K562 (cell line): ENCODE measurements at regions not wholly inside any gene's neighbourhood (a gene's known extent, or its start where the extent isn't known, plus 50 kb on each side); places are given as distances from the start of the nearest gene placed in this dataset.

ENCODE experiments used
- BACH1 ChIP-seq: fragments of 200-800 bp; sonication (Bioruptor generic); IDR thresholded peaks from 2 replicates; pipeline ENCODE4 v1.6.1; 2016; ENCODE audit warnings: missing genetic modification characterization, missing compliant biosample characterization
- C11orf30 ChIP-seq: fragments of 450-650 bp; IDR thresholded peaks from 2 replicates; pipeline ENCODE4 v1.6.1; 2016; ENCODE audit warnings: low read depth, mild to moderate bottlenecking
- CXXC5 ChIP-seq: fragments of 250-450 bp; sonication (Bioruptor Pico); IDR thresholded peaks from 2 replicates; pipeline ENCODE4 v1.8.0; 2022; ENCODE audit warnings: inconsistent platforms, mild to moderate bottlenecking, moderate library complexity
- DPF2 ChIP-seq: fragments of 450-650 bp; IDR thresholded peaks from 2 replicates; pipeline ENCODE4 v1.6.1; 2016
- ELF2 ChIP-seq: fragments of 250-450 bp; sonication (Bioruptor Pico); IDR thresholded peaks from 2 replicates; pipeline ENCODE4 v1.5.0; 2021; ENCODE audit warnings: mild to moderate bottlenecking
- GTF3C2 ChIP-seq: IDR thresholded peaks from 3 replicates; pipeline ENCODE4 v1.6.1; 2011; ENCODE audit warnings: borderline replicate concordance, mild to moderate bottlenecking, moderate library complexity; ENCODE audit not compliant: insufficient read length; ENCODE audit errors: extremely low read depth
- JUND ChIP-seq, 2 experiments: IDR thresholded peaks; 2 replicates in 1 of 2; 3 replicates in 1 of 2; pipeline ENCODE4 v1.6.1; 2011; ENCODE audit warnings: borderline replicate concordance in 2 of 2, low read depth in 2 of 2, low read length in 2 of 2, improper control_type of control experiment in 1 of 2, missing biosample characterization in 1 of 2, missing genetic modification characterization in 1 of 2, missing genetic modification reagents in 1 of 2
- KDM5B ChIP-seq: fragments of 200-600 bp; sonication (generic); IDR thresholded peaks from 2 replicates; pipeline ENCODE4 v1.6.1; 2012; ENCODE audit warnings: low read depth, mild to moderate bottlenecking, moderate library complexity, low read length, control low read depth, inconsistent platforms; ENCODE audit not compliant: insufficient replicate concordance
- KLF10 ChIP-seq: fragments of 250-450 bp; sonication (Bioruptor Pico); IDR thresholded peaks from 2 replicates; pipeline ENCODE4 v1.6.1; 2021; ENCODE audit warnings: matching md5 sums
- NFE2L1 ChIP-seq: fragments of 450-650 bp; IDR thresholded peaks from 2 replicates; pipeline ENCODE4 v1.6.1; 2016; ENCODE audit warnings: missing genetic modification characterization, low read depth, mild to moderate bottlenecking, missing compliant biosample characterization, moderate library complexity, borderline replicate concordance
- NFRKB ChIP-seq: fragments of 450-650 bp; IDR thresholded peaks from 2 replicates; pipeline ENCODE4 v1.6.1; 2016; ENCODE audit warnings: low read depth
- SIRT6 ChIP-seq: IDR thresholded peaks from one replicate; pipeline ENCODE4 v1.6.1; 2012; ENCODE audit warnings: low read depth, mild to moderate bottlenecking, control low read depth, inconsistent platforms, low read length, moderate library complexity
- SRF ChIP-seq, 2 experiments: fragments of 250-450, 450-650 bp in 1 of 2; sonication (Bioruptor Pico) in 1 of 2; sonication (generic) in 1 of 2; formaldehyde crosslinking; IDR thresholded peaks; 2 replicates each; pipeline versions ENCODE4 v1.5.0 to v1.5.1; 2020 to 2022; ENCODE audit warnings: mild to moderate bottlenecking in 1 of 2, missing genetic modification reagents in 1 of 2
- ZBTB17 ChIP-seq: fragments of 450-650 bp; formaldehyde crosslinking; IDR thresholded peaks from 2 replicates; pipeline ENCODE4 v1.4.0; 2020; ENCODE audit warnings: mild to moderate bottlenecking
- ZBTB9 ChIP-seq: fragments of 450-650 bp; formaldehyde crosslinking; IDR thresholded peaks from 2 replicates; pipeline ENCODE4 v1.4.0; 2020; ENCODE audit warnings: mild to moderate bottlenecking, moderate library complexity
- ZNF766 ChIP-seq: fragments of 200-800 bp; sonication (Bioruptor generic); conservative IDR thresholded peaks from 2 replicates; pipeline ENCODE4 v1.6.1; 2016; ENCODE audit warnings: missing genetic modification characterization, missing compliant biosample characterization

- TF ChIP-seq KDM5B (no peak), KLF10 (CRISPR knock-in tag) (no peak), NFE2L1 (tag) (peak; percentile 98), SRF (CRISPR knock-in tag; IDR thresholded peaks at IDR 0.05) (peak in 1 of 2 experiments; percentile 85; a peak in 1 of 4 replicates), JUND (IDR thresholded peaks at IDR 0.05; ENCODE audit: borderline replicate concordance, low read depth, low read length) (no peak), JUND (tag; IDR thresholded peaks at IDR 0.05; ENCODE audit: borderline replicate concordance, low read depth, low read length) (peak; percentile 49; the same call in 1 of the 3 replicates), ZBTB9 (0 out of 2 replicates have a peak, but pooled peaks have one; percentile 39), GTF3C2 (no peak), C11orf30 (peak; percentile 99), BACH1 (peak; percentile 99), SIRT6 (no peak), CXXC5 (CRISPR knock-in tag) (peak; percentile 17; the same call in 1 of the 2 replicates), DPF2 (peak; percentile 70), NFRKB (no peak), ELF2 (peak; percentile 55; the same call in 1 of the 2 replicates), ZNF766 (CRISPR knock-in tag) (peak; percentile 67), ZBTB17 (peak; percentile 74; the same call in 1 of the 2 replicates)
- TF ChIP-seq, all 486 proteins: peak for 48
These were observed 89.3 kb upstream of the AKT3 start (continued) for GRCh38 chr1:243939167-243939848.
